LNCaP clone FGC (cell line): ENCODE measurements at regions not wholly inside any gene's neighbourhood (a gene's known extent, or its start where the extent isn't known, plus 50 kb on each side); places are given as distances from the start of the nearest gene placed in this dataset.

Experiments
- DNase-seq: peaks from one replicate; pipeline ENCODE4 v3.0.0-alpha.2; 2011; ENCODE audit warnings: low read depth
- H3K4me3 ChIP-seq: 2 replicates; pipeline ENCODE4 v1.5.1; 2011; ENCODE audit warnings: mild to moderate bottlenecking, low read depth, low read length, control low read depth
- TF ChIP-seq, protein P1 (sequence below): IDR thresholded peaks from 2 replicates; pipeline ENCODE4 v1.5.1; 2012; ENCODE audit warnings: mild to moderate bottlenecking; ENCODE audit not compliant: control insufficient read depth, insufficient read depth; ENCODE audit errors: extremely low read depth

DNA sequence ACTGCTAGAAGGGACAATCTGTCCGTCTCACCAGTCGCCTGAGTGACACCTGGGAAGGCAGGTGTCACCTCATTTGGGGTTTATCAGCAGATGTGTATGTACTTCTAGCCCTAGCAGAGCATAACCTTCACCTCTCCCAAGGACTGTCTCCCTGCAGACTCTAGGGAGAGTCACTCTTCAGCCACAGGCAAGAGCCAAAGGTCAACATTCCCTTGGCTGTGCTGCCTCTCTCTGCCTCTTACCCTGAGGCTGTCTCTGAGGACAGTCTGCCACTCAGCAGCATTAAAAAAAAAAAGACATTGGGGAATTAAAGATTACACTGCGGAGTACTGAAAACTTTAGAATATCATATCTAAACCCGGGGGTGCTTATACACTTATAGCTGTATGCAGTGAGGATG, 377.7 kb upstream of the FZD8 start:
- no peak overlapping the region for H3K4me3 ChIP-seq
- TF ChIP-seq, protein P1, sequence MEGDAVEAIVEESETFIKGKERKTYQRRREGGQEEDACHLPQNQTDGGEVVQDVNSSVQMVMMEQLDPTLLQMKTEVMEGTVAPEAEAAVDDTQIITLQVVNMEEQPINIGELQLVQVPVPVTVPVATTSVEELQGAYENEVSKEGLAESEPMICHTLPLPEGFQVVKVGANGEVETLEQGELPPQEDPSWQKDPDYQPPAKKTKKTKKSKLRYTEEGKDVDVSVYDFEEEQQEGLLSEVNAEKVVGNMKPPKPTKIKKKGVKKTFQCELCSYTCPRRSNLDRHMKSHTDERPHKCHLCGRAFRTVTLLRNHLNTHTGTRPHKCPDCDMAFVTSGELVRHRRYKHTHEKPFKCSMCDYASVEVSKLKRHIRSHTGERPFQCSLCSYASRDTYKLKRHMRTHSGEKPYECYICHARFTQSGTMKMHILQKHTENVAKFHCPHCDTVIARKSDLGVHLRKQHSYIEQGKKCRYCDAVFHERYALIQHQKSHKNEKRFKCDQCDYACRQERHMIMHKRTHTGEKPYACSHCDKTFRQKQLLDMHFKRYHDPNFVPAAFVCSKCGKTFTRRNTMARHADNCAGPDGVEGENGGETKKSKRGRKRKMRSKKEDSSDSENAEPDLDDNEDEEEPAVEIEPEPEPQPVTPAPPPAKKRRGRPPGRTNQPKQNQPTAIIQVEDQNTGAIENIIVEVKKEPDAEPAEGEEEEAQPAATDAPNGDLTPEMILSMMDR: no peak
- no peak for DNase-seq

DNA sequence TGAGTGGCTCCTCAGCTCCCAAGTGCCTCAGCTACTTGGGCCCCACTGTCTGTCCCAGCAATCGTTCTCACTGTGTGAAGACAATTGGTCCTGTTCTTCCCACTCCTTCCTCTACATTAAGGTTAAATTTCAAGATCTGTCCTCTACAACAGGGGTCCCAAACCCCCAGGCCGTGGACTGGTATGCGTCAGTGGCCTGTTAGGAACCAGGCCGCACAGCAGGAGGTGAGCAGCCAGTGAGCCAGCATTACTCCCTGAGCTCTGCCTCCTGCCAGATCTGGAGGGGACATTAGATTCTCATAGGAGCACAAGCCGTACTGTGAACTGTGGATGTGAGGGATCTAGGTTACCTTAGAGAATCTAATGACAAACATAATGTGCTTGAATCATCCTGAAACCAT, 376.9 kb upstream of the FZD8 start:
- TF ChIP-seq, protein P1: no peak
- no peak overlapping the region for H3K4me3 ChIP-seq
- DNase-seq: no peak

DNA sequence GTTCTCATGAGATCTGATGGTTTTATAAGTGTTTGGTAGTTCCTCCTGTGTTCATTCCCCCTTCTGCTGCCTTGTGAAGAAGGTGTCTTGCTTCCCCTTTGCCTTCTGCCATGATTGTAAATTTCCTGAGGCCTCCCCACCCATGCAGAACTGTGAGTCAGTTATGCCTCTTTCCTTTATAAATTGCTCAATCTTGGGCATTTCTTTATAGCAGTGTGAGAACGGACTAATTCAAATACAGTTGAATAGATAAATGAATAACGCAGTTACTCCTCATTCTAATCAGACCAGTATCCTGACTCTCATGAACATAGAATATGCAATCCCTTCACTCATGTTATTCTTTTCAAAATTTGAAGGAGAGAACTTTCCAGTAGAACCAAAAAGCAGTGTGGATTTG, 375.0 kb upstream of the FZD8 start:
- DNase-seq: no peak
- TF ChIP-seq, protein P1: no peak

DNA sequence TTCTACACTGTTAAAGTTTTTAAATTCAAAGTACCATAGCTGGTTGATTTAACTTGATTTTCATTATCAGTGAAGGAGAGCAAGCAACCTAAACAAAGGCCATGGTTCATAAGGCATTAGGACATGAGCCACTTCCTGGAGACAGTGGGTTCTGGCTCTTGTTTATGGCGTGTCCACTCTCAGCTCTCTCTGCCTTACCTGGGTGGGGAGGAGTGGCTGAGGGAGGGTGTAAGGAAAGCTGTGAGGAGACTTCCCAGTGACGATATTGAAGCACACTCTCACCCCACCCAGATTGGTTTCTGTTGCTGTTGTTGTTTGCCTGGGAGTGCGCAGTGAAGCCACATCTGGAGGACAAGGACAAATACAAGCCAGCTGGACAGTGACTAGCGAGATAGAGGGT, 365.3 kb upstream of the FZD8 start:
- H3K4me3 ChIP-seq: no peak overlapping the region
- no peak for DNase-seq
- TF ChIP-seq, protein P1: no peak

More for the DNA sequence above, 375.0 kb upstream of the FZD8 start:
- H3K4me3 ChIP-seq: no peak overlapping the region

DNA sequence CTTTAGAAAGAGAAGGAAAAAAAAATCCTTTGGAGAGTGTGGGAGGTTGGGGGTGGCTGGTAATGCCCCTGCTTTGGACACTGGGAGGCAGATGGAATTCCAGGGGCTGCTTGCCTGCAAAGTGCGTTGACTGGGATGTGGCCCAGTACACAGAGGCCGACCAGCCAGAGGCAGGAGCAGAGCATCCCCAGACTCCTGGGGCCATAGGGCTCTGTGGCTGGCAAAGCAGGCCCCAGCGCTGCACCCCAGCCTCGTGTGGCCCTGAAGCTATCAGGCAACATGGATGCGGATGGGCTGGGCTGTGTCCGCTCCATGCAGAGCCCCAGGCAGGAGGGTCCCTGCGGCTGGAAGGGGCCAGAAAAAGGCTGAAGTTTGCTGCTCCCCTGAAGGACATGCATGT, 361.6 kb upstream of the FZD8 start:
- DNase-seq: no peak
- TF ChIP-seq, protein P1: no peak
- no peak overlapping the region for H3K4me3 ChIP-seq

DNA sequence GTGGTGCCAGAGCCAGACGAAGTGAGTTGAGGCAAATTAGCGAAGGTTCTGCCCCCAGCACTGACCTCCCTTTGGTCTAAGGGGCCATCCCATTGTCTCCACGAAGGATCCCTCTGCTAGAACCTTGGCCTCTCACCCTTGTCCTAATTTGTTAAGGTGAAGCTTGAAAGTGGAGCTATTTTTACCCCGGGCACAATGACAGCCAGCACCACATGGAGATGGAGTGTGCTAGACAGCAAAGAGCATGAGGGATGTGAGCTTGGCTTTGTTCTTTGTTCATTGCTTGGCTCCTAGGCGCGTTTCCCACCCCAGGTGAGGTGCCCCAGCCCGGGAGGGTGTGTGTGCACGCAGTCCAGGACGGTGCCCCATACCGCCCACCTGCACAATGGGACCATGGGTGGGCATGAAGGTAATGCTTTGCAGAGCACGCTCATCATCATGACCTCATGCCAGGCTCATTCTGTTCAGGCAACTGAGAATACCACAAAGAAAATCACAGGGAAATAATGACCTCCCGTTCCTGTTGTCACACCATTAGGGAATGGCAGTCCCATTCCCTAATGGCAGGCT, 361.0 kb upstream of the FZD8 start:
- TF ChIP-seq, protein P1: no peak
- no peak for DNase-seq
- H3K4me3 ChIP-seq: no peak overlapping the region

DNA sequence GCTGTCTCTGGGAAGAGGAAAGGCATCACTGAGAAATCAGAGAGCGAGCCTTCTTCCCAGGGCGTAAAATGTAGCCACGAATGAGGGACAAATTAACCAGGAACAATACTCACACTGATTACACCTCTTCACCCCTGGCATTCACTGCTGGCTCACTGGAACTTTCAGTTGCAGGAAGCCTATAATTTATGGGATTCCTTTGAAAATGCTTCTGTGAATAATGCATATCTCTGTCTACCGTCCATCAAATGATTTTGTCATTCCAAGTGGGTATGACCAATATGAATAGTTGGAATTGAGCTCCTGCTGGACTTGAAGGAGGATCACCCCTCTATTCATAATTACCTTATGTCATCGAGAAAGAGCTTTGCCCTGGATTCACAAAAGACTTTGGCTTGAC, 360.3 kb upstream of the FZD8 start:
- H3K4me3 ChIP-seq: no peak overlapping the region
- DNase-seq: no peak
- TF ChIP-seq, protein P1: no peak
